ENCODE measurements at regions not wholly inside any gene's neighbourhood (a gene's known extent, or its start where the extent isn't known, plus 50 kb on each side); places are given as distances from the start of the nearest gene placed in this dataset.

- WGBS, 2 donors, result 64 to 65% methylated on average over 7 of the region's 7 CpGs
- ATAC-seq (ENCODE audit: low FRiP score in 2 of 2), result peak in 1 of 2 donors; percentile 6
- no peak for TF ChIP-seq POLR2AphosphoS5 (IDR thresholded peaks at IDR 0.05)
- TF ChIP-seq CTCF (IDR thresholded peaks at IDR 0.05), result no peak
- no peak for TF ChIP-seq EP300 (IDR thresholded peaks at IDR 0.05)
- no peak for TF ChIP-seq POLR2A (IDR thresholded peaks at IDR 0.05)
- H3K36me3 ChIP-seq, result no peaks in the 10 kb centered on the region
- H3K27ac ChIP-seq, result no peak overlapping the region
- peak in 1 of 2 donors; percentile 58 for DNase-seq
- no peaks in the 10 kb centered on the region for H3K27me3 ChIP-seq
- H3K9me3 ChIP-seq, result no peaks in the 10 kb centered on the region
- H3K4me1 ChIP-seq, result no peaks in the 10 kb centered on the region
- no peak overlapping the region for H3K4me3 ChIP-seq
Observed at GRCh38 chr2:121015971-121016485, 269.0 kb downstream of the TFCP2L1 start.

- no peak for ATAC-seq (ENCODE audit: low FRiP score in 2 of 2)
- H3K27me3 ChIP-seq, result no peaks in the 10 kb centered on the region
- no peaks in the 10 kb centered on the region for H3K9me3 ChIP-seq
- H3K27ac ChIP-seq, result no peak overlapping the region
- WGBS, 2 donors, result 65 to 77% methylated on average over 7 of the region's 7 CpGs
- TF ChIP-seq POLR2AphosphoS5 (IDR thresholded peaks at IDR 0.05), result no peak
- TF ChIP-seq POLR2A (IDR thresholded peaks at IDR 0.05), result no peak
- TF ChIP-seq CTCF (IDR thresholded peaks at IDR 0.05), result no peak
- TF ChIP-seq EP300 (IDR thresholded peaks at IDR 0.05), result no peak
- DNase-seq, result no peak
- H3K36me3 ChIP-seq, result no peaks in the 10 kb centered on the region
- no peak overlapping the region for H3K4me3 ChIP-seq
- no peaks in the 10 kb centered on the region for H3K4me1 ChIP-seq
Observed at GRCh38 chr2:121017396-121017795, 267.6 kb downstream of the TFCP2L1 start.

GRCh38 chr2:121018136-121019061 lies 266.6 kb downstream of the TFCP2L1 start:
- Histone ChIP-seq H3K27me3 (no peaks in the 10 kb centered on the region), H3K9me3 (no peaks in the 10 kb centered on the region), H3K4me3 (peak overlapping the region in 1 of 4 donors; percentile 21), H3K4me1 (no peaks in the 10 kb centered on the region), H3K36me3 (no peaks in the 10 kb centered on the region), H3K27ac (no peak overlapping the region)
- ATAC-seq (ENCODE audit: low FRiP score in 2 of 2), result peak; percentile 63 to 66
- WGBS, 2 donors, result 62 to 88% methylated on average over 20 to 42 of the region's 45 CpGs
- TF ChIP-seq POLR2AphosphoS5 (IDR thresholded peaks at IDR 0.05), result no peak
- DNase-seq, result peak in 1 of 2 donors; percentile 85

- 70 to 80% methylated on average over 1 to 12 of the region's 12 CpGs for WGBS, 2 donors
- TF ChIP-seq POLR2A (IDR thresholded peaks at IDR 0.05), result no peak
- no peak for TF ChIP-seq EP300 (IDR thresholded peaks at IDR 0.05)
- TF ChIP-seq POLR2AphosphoS5 (IDR thresholded peaks at IDR 0.05), result no peak
- no peak for TF ChIP-seq CTCF (IDR thresholded peaks at IDR 0.05)
- DNase-seq (no peak), ATAC-seq (ENCODE audit: low FRiP score in 2 of 2) (peak; percentile 49 to 54)
- no peaks in the 10 kb centered on the region for H3K4me1 ChIP-seq
- peak overlapping the region in 1 of 4 donors; percentile 21 for H3K4me3 ChIP-seq
- H3K9me3 ChIP-seq, result no peaks in the 10 kb centered on the region
- H3K27ac ChIP-seq, result no peak overlapping the region
- H3K36me3 ChIP-seq, result no peaks in the 10 kb centered on the region
- H3K27me3 ChIP-seq, result no peaks in the 10 kb centered on the region
Observed at GRCh38 chr2:121019071-121019470, 265.9 kb downstream of the TFCP2L1 start.

- 72 to 84% methylated on average over 7 of the region's 7 CpGs for WGBS, 2 donors
- no peak for DNase-seq
Observed at GRCh38 chr2:121019756-121020155, 265.2 kb downstream of the TFCP2L1 start.

More at GRCh38 chr2:121019756-121020155, 265.2 kb downstream of the TFCP2L1 start:
- Histone ChIP-seq H3K27me3 (no peaks in the 10 kb centered on the region), H3K4me1 (no peaks in the 10 kb centered on the region), H3K36me3 (no peaks in the 10 kb centered on the region), H3K9me3 (no peaks in the 10 kb centered on the region), H3K4me3 (no peak overlapping the region), H3K27ac (no peak overlapping the region)
- no peak for TF ChIP-seq CTCF (IDR thresholded peaks at IDR 0.05)
- no peak for TF ChIP-seq POLR2AphosphoS5 (IDR thresholded peaks at IDR 0.05)
- no peak for TF ChIP-seq EP300 (IDR thresholded peaks at IDR 0.05)
- no peak for TF ChIP-seq POLR2A (IDR thresholded peaks at IDR 0.05)
- no peak for ATAC-seq (ENCODE audit: low FRiP score in 2 of 2)

Data from upper lobe of left lung (tissue), 6 donors.